Panc1 (cell line): ENCODE measurements at regions not wholly inside any gene's neighbourhood (a gene's known extent, or its start where the extent isn't known, plus 50 kb on each side); places are given as distances from the start of the nearest gene placed in this dataset.

Experiments
- POLR2AphosphoS5 ChIP-seq: IDR thresholded peaks from 2 replicates; pipeline ENCODE4 v1.6.1; 2012; ENCODE audit warnings: mild to moderate bottlenecking, low read depth, low read length, moderate library complexity
- SIN3A ChIP-seq: IDR thresholded peaks from 2 replicates; pipeline ENCODE4 v1.6.1; 2012; ENCODE audit warnings: low read depth, mild to moderate bottlenecking, low read length, moderate library complexity, borderline replicate concordance; ENCODE audit not compliant: insufficient read depth
- TCF7L2 ChIP-seq: IDR thresholded peaks from 2 replicates; pipeline ENCODE4 v1.6.1; 2011; ENCODE audit warnings: mild to moderate bottlenecking, low read depth, low read length, inconsistent platforms
- TF ChIP-seq, protein P1 (sequence below): fragments of 450-650 bp; IDR thresholded peaks from 2 replicates; pipeline ENCODE4 v1.5.1; 2017; ENCODE audit warnings: mild to moderate bottlenecking
- TF ChIP-seq, protein P2 (sequence below), 2 experiments: IDR thresholded peaks; 2 replicates each; pipeline ENCODE4 v1.6.1; 2011 to 2012; ENCODE audit warnings: low read depth in 2 of 2, control low read depth in 1 of 2, low read length in 1 of 2, mild to moderate bottlenecking in 1 of 2, moderate library complexity in 1 of 2; ENCODE audit not compliant: insufficient read depth in 1 of 2

DNA sequence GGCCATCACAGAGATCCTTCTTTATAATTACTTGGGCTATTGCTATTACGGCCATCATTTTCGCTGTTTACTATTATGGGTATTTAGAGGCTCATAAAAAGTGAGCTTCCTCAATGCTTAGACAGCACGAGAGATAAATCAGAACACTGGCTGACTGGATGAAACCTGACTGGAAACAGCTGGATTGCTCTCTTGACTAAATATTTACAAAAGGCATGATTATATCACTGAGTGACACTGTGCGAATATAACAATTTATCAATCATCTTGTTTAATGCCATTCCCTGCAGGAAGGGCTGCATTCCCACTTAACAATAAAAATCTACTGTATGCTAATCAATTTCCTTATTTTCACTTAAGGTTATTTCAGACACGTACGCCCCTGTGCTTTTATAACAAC lies 260.1 kb upstream of the ARID1B start:
- TF ChIP-seq, protein P1, sequence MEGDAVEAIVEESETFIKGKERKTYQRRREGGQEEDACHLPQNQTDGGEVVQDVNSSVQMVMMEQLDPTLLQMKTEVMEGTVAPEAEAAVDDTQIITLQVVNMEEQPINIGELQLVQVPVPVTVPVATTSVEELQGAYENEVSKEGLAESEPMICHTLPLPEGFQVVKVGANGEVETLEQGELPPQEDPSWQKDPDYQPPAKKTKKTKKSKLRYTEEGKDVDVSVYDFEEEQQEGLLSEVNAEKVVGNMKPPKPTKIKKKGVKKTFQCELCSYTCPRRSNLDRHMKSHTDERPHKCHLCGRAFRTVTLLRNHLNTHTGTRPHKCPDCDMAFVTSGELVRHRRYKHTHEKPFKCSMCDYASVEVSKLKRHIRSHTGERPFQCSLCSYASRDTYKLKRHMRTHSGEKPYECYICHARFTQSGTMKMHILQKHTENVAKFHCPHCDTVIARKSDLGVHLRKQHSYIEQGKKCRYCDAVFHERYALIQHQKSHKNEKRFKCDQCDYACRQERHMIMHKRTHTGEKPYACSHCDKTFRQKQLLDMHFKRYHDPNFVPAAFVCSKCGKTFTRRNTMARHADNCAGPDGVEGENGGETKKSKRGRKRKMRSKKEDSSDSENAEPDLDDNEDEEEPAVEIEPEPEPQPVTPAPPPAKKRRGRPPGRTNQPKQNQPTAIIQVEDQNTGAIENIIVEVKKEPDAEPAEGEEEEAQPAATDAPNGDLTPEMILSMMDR: no peak
- TF ChIP-seq POLR2AphosphoS5 (no peak), SIN3A (no peak), TCF7L2 (no peak)
- TF ChIP-seq, protein P2, sequence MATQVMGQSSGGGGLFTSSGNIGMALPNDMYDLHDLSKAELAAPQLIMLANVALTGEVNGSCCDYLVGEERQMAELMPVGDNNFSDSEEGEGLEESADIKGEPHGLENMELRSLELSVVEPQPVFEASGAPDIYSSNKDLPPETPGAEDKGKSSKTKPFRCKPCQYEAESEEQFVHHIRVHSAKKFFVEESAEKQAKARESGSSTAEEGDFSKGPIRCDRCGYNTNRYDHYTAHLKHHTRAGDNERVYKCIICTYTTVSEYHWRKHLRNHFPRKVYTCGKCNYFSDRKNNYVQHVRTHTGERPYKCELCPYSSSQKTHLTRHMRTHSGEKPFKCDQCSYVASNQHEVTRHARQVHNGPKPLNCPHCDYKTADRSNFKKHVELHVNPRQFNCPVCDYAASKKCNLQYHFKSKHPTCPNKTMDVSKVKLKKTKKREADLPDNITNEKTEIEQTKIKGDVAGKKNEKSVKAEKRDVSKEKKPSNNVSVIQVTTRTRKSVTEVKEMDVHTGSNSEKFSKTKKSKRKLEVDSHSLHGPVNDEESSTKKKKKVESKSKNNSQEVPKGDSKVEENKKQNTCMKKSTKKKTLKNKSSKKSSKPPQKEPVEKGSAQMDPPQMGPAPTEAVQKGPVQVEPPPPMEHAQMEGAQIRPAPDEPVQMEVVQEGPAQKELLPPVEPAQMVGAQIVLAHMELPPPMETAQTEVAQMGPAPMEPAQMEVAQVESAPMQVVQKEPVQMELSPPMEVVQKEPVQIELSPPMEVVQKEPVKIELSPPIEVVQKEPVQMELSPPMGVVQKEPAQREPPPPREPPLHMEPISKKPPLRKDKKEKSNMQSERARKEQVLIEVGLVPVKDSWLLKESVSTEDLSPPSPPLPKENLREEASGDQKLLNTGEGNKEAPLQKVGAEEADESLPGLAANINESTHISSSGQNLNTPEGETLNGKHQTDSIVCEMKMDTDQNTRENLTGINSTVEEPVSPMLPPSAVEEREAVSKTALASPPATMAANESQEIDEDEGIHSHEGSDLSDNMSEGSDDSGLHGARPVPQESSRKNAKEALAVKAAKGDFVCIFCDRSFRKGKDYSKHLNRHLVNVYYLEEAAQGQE (IDR thresholded peaks at IDR 0.05; ENCODE audit: insufficient read depth in 1 of 2, low read depth in 2 of 2, low read length in 1 of 2): no peak
